22Rv1 (cell line): ENCODE measurements at regions not wholly inside any gene's neighbourhood (a gene's known extent, or its start where the extent isn't known, plus 50 kb on each side); places are given as distances from the start of the nearest gene placed in this dataset.

Source experiments
- H3K27ac ChIP-seq: fragments of 450-650 bp; 2 replicates; pipeline ENCODE4 v1.5.1; 2017
- CTCF ChIP-seq: fragments of 450-650 bp; IDR thresholded peaks from 2 replicates; pipeline ENCODE4 v1.5.1; 2017; ENCODE audit warnings: mild to moderate bottlenecking
- ZFX ChIP-seq: fragments of 450-650 bp; IDR thresholded peaks from 2 replicates; pipeline ENCODE4 v1.6.1; 2017; ENCODE audit warnings: antibody characterized with exemption, borderline replicate concordance

- H3K27ac ChIP-seq = no peak overlapping the region
- TF ChIP-seq CTCF = no peak
- no peak for TF ChIP-seq ZFX
These were observed 112.4 kb upstream of the RAI14 start for GRCh38 chr5:34543687-34544086.

- TF ChIP-seq ZFX (no peak), CTCF (no peak)
- no peak overlapping the region for H3K27ac ChIP-seq
These were observed 111.7 kb upstream of the RAI14 start for GRCh38 chr5:34544403-34544802.

- no peak for TF ChIP-seq ZFX
- no peak for TF ChIP-seq CTCF
These were observed 111.0 kb upstream of the RAI14 start for GRCh38 chr5:34545164-34545563.

GRCh38 chr5:34545626-34546025 lies 110.5 kb upstream of the RAI14 start:
- H3K27ac ChIP-seq = no peak overlapping the region
- TF ChIP-seq CTCF (no peak), ZFX (no peak)

More at GRCh38 chr5:34545164-34545563, 111.0 kb upstream of the RAI14 start:
- no peak overlapping the region for H3K27ac ChIP-seq

GRCh38 chr5:34547300-34548085 lies 108.6 kb upstream of the RAI14 start:
- TF ChIP-seq CTCF = no peak
- no peak for TF ChIP-seq ZFX
- H3K27ac ChIP-seq = no peak overlapping the region

GRCh38 chr5:34548086-34548403 lies 108.1 kb upstream of the RAI14 start:
- H3K27ac ChIP-seq = no peak overlapping the region
- TF ChIP-seq CTCF (no peak), ZFX (no peak)

- H3K27ac ChIP-seq = peak overlapping the region; percentile 45
- TF ChIP-seq ZFX = no peak
- TF ChIP-seq CTCF = no peak
These were observed 105.9 kb upstream of the RAI14 start for GRCh38 chr5:34550247-34550646.
